ENCODE measurements at regions not wholly inside any gene's neighbourhood (a gene's known extent, or its start where the extent isn't known, plus 50 kb on each side); places are given as distances from the start of the nearest gene placed in this dataset.
"Not testable (repeated sequence)": the region's sequence is repeated elsewhere in the genome, so short reads cannot be mapped to it uniquely, and the experiment has no call there.

- no peak for TF ChIP-seq CTCF (IDR thresholded peaks at IDR 0.05)
- DNase-seq (ENCODE audit: low spot score) (no peak), ATAC-seq (ENCODE audit: low FRiP score) (no peak)
These were observed 608.3 kb upstream of the CITED2 start for GRCh38 chr6:139982652-139983295.

GRCh38 chr6:139982195-139982594 lies 607.7 kb upstream of the CITED2 start:
- DNase-seq (ENCODE audit: low spot score) (no peak), ATAC-seq (ENCODE audit: low FRiP score) (no peak)
- TF ChIP-seq CTCF (IDR thresholded peaks at IDR 0.05): no peak

- DNase-seq (ENCODE audit: low spot score): no peak
- TF ChIP-seq CTCF (IDR thresholded peaks at IDR 0.05): no peak
- ATAC-seq (ENCODE audit: low FRiP score): no peak
These were observed 607.3 kb upstream of the CITED2 start for GRCh38 chr6:139981768-139982181.

GRCh38 chr6:139981066-139981624 lies 606.7 kb upstream of the CITED2 start:
- ATAC-seq (ENCODE audit: low FRiP score): no peak
- TF ChIP-seq CTCF (IDR thresholded peaks at IDR 0.05): no peak
- DNase-seq (ENCODE audit: low spot score): no peak

GRCh38 chr6:139980631-139981030 lies 606.2 kb upstream of the CITED2 start:
- DNase-seq (ENCODE audit: low spot score); ATAC-seq (ENCODE audit: low FRiP score): not testable (repeated sequence)

- ATAC-seq (ENCODE audit: low FRiP score): no peak
- DNase-seq (ENCODE audit: low spot score): no peak
- TF ChIP-seq CTCF (IDR thresholded peaks at IDR 0.05): no peak
These were observed 604.7 kb upstream of the CITED2 start for GRCh38 chr6:139979021-139979725.

- DNase-seq (ENCODE audit: low spot score) (no peak), ATAC-seq (ENCODE audit: low FRiP score) (peak; percentile 50)
- TF ChIP-seq CTCF (IDR thresholded peaks at IDR 0.05): no peak
These were observed 603.5 kb upstream of the CITED2 start for GRCh38 chr6:139977887-139978332.
